GM12878 (cell line): ENCODE measurements at regions not wholly inside any gene's neighbourhood (a gene's known extent, or its start where the extent isn't known, plus 50 kb on each side); places are given as distances from the start of the nearest gene placed in this dataset.

Experiments used
- ATAC-seq: fragments of 200-7000 bp; cut with Tn5 transposase; 3 replicates; pipeline ENCODE4 v1.9.1; 2020; ENCODE audit warnings: mild to moderate bottlenecking, moderate library complexity
- BruUV-seq: library from RNA; stranded (reverse); fragments of 400-500 nt; replicated peaks from 2 replicates; lab custom pipeline; 2021; lab: Mats Ljungman, UMichigan
- CTCF ChIA-PET: fragments of 300-600 bp; sonication (Branson Sonifier 250); formaldehyde crosslinking; extraction: SDS; loops from one replicate; lab custom pipeline; 2021; ENCODE audit warnings: inconsistent platforms; lab: Yijun Ruan, JAX
- POLR2A ChIA-PET: fragments of 350-600 bp; formaldehyde crosslinking; extraction: SDS; loops from one replicate; lab custom pipeline; 2021; ENCODE audit warnings: inconsistent platforms; lab: Charles Lee
- RAD21 ChIA-PET: fragments of 300-600 bp; sonication (Branson Sonifier 250); formaldehyde crosslinking; loops from one replicate; lab custom pipeline; 2023; ENCODE audit warnings: antibody characterized with exemption; ENCODE audit not compliant: unreplicated experiment; lab: Charles Lee
- SMC1A ChIA-PET: fragments of 300-600 bp; sonication (Branson Sonifier 250); formaldehyde crosslinking; loops from one replicate; lab custom pipeline; 2023; ENCODE audit not compliant: unreplicated experiment, uncharacterized antibody; lab: Charles Lee
- DNase-seq: peaks from one replicate; pipeline ENCODE4 v3.0.0-alpha.2; 2011; ENCODE audit warnings: low read depth, low spot score
- FAIRE-seq: peaks from 3 replicates; lab custom pipeline; 2011; peaks lifted over from hg19 to GRCh38; lab: Jason Lieb, UNC
- H2AFZ ChIP-seq: 2 replicates; pipeline ENCODE4 v1.6.0; 2011; ENCODE audit warnings: low read depth, low read length, control low read depth; ENCODE audit not compliant: control insufficient read depth
- H3K27ac ChIP-seq: 2 replicates; pipeline ENCODE4 v1.5.1; 2011; ENCODE audit warnings: control low read depth; ENCODE audit not compliant: control insufficient read depth, insufficient read depth
- H3K27me3 ChIP-seq, 2 experiments: replicated peaks in 1 of 2; 2 replicates each; pipeline versions ENCODE4 v1.6.0 to v1.6.1; 2011; ENCODE audit warnings: low read length in 1 of 2; ENCODE audit not compliant: control insufficient read depth in 2 of 2, insufficient read depth in 2 of 2
- H3K36me3 ChIP-seq, 2 experiments: 2 replicates each; pipeline ENCODE4 v1.5.1; 2011; ENCODE audit warnings: low read length in 1 of 2; ENCODE audit not compliant: control insufficient read depth in 2 of 2, insufficient read depth in 2 of 2
- H3K4me1 ChIP-seq: 2 replicates; pipeline ENCODE4 v1.6.1; 2011; ENCODE audit warnings: mild to moderate bottlenecking, low read length, moderate library complexity, mixed read lengths; ENCODE audit not compliant: control insufficient read depth, insufficient read depth
- H3K4me2 ChIP-seq: 2 replicates; pipeline ENCODE4 v1.6.0; 2011; ENCODE audit warnings: control low read depth; ENCODE audit not compliant: control insufficient read depth, insufficient read depth
- H3K4me3 ChIP-seq: fragments of 200-600 bp; sonication (generic); 2 replicates; pipeline ENCODE4 v1.5.1; 2016
- H3K79me2 ChIP-seq: 2 replicates; pipeline ENCODE4 v1.6.0; 2011; ENCODE audit warnings: low read length; ENCODE audit not compliant: control insufficient read depth, insufficient read depth
- H3K9ac ChIP-seq: 2 replicates; pipeline ENCODE4 v1.8.0; 2011; ENCODE audit warnings: low read length, control low read depth, mixed read lengths; ENCODE audit not compliant: control insufficient read depth, insufficient read depth
- H3K9me3 ChIP-seq: replicated peaks from 3 replicates; pipeline ENCODE4 v1.5.1; 2011; ENCODE audit warnings: mild to moderate bottlenecking, low read length; ENCODE audit not compliant: control insufficient read depth, insufficient read depth
- H4K20me1 ChIP-seq: 2 replicates; pipeline ENCODE4 v1.6.0; 2011; ENCODE audit not compliant: control insufficient read depth, insufficient read depth
- ESRRA ChIP-seq: IDR thresholded peaks from 2 replicates; pipeline ENCODE4 v1.6.1; 2012; ENCODE audit warnings: mild to moderate bottlenecking, low read length, improper control_type of control experiment
- FOS ChIP-seq: IDR thresholded peaks from 3 replicates; pipeline ENCODE4 v1.6.1; 2011; ENCODE audit warnings: borderline replicate concordance; ENCODE audit not compliant: insufficient read length; ENCODE audit errors: extremely low read depth
- GABPA ChIP-seq: IDR thresholded peaks from 2 replicates; pipeline ENCODE4 v1.6.1; 2014; ENCODE audit warnings: antibody characterized with exemption, low read depth, mild to moderate bottlenecking, inconsistent platforms
- JUND ChIP-seq: IDR thresholded peaks from 2 replicates; pipeline ENCODE4 v1.6.1; 2012; ENCODE audit warnings: low read depth, mild to moderate bottlenecking, low read length, improper control_type of control experiment, moderate library complexity
- MEF2B ChIP-seq: fragments of 450-650 bp; IDR thresholded peaks from 2 replicates; pipeline ENCODE4 v1.6.1; 2018; ENCODE audit warnings: mild to moderate bottlenecking, moderate library complexity; ENCODE audit not compliant: partially characterized antibody, poor library complexity, severe bottlenecking
- NR2C1 ChIP-seq: fragments of 450-650 bp; IDR thresholded peaks from 2 replicates; pipeline ENCODE4 v1.6.1; 2017; ENCODE audit warnings: antibody characterized with exemption, mild to moderate bottlenecking, moderate library complexity
- PAX5 ChIP-seq: IDR thresholded peaks from 2 replicates; pipeline ENCODE4 v1.6.1; 2011; ENCODE audit warnings: low read depth, low read length, borderline replicate concordance
- RUNX3 ChIP-seq: IDR thresholded peaks from 2 replicates; pipeline ENCODE4 v1.6.1; 2012; ENCODE audit warnings: low read length, inconsistent platforms
- SP1 ChIP-seq: IDR thresholded peaks from one replicate; pipeline ENCODE4 v1.6.1; 2011; ENCODE audit warnings: low read depth, low read length
- TARDBP ChIP-seq: IDR thresholded peaks from 2 replicates; pipeline ENCODE4 v1.6.1; 2016; ENCODE audit warnings: borderline replicate concordance
- TBL1XR1 ChIP-seq: IDR thresholded peaks from 2 replicates; pipeline ENCODE4 v1.6.1; 2012; ENCODE audit warnings: low read depth, low read length, improper control_type of control experiment
- TCF7 ChIP-seq: IDR thresholded peaks from 2 replicates; pipeline ENCODE4 v1.6.1; 2014; ENCODE audit warnings: antibody characterized with exemption, borderline replicate concordance
- ZNF24 ChIP-seq: fragments of 450-650 bp; IDR thresholded peaks from 2 replicates; pipeline ENCODE4 v1.6.1; 2017; ENCODE audit warnings: antibody characterized with exemption, mild to moderate bottlenecking
- ZZZ3 ChIP-seq: IDR thresholded peaks from 2 replicates; pipeline ENCODE4 v1.6.1; 2011; ENCODE audit warnings: low read depth; ENCODE audit not compliant: control insufficient read depth, insufficient read length
- WGBS: methylation state at CpG from one replicate; pipeline ENCODE4 v1.1.6; 2016; ENCODE audit warnings: low lambda C conversion rate; ENCODE audit not compliant: insufficient replicate concordance, insufficient coverage; ENCODE audit errors: missing lambda C conversion rate; 5-methylcytosine and 5-hydroxymethylcytosine counted together
- in situ Hi-C: fragments of 300-500 bp; cut with MboI; formaldehyde crosslinking; loops from 9 replicates; pipeline ENCODE4 v1.14.3; 2018; ENCODE audit warnings: mixed read lengths
- intact Hi-C: fragments of 100-400 bp; cut with micrococcal nuclease; formaldehyde crosslinking; loops from one replicate; pipeline ENCODE4 v1.14.2; 2022; ENCODE audit not compliant: unreplicated experiment
- TF ChIP-seq, protein P1 (sequence below): fragments of 450-650 bp; conservative IDR thresholded peaks from 2 replicates; pipeline ENCODE4 v1.6.1; 2017; ENCODE audit warnings: mild to moderate bottlenecking, moderate library complexity

DNA sequence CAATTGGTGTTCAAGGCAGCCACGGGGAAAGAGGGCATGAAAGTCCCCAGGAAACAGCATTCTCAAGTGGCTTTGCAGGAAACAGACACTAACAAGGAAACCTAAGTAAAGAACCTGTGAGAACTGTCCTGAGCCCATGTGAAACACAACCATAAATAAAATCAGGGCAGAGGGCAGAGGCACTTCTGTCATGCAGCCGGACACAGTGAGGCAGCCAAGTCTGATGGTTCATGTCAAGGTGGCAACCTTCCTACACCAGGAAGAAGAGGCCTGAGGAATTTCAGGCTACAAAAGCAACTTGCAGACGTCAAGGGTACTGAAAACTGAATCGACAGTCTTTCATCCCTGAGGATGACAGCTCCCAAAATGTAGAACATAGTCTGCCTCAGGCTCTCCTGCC lies 458.2 kb upstream of the NPVF start:
- H3K9me3 ChIP-seq = no peaks in the 10 kb centered on the region
- DNase-seq = no peak
- TF ChIP-seq TBL1XR1 (no peak), FOS (no peak), SP1 (no peak), GABPA (no peak), TCF7 (no peak), PAX5 (no peak), RUNX3 (no peak), ZZZ3 (no peak), TARDBP (no peak), ZNF24 (no peak), MEF2B (no peak), ESRRA (no peak), NR2C1 (no peak), JUND (no peak)
- TF ChIP-seq, protein P1, sequence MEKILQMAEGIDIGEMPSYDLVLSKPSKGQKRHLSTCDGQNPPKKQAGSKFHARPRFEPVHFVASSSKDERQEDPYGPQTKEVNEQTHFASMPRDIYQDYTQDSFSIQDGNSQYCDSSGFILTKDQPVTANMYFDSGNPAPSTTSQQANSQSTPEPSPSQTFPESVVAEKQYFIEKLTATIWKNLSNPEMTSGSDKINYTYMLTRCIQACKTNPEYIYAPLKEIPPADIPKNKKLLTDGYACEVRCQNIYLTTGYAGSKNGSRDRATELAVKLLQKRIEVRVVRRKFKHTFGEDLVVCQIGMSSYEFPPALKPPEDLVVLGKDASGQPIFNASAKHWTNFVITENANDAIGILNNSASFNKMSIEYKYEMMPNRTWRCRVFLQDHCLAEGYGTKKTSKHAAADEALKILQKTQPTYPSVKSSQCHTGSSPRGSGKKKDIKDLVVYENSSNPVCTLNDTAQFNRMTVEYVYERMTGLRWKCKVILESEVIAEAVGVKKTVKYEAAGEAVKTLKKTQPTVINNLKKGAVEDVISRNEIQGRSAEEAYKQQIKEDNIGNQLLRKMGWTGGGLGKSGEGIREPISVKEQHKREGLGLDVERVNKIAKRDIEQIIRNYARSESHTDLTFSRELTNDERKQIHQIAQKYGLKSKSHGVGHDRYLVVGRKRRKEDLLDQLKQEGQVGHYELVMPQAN = no peak
- TF ChIP-seq, all 136 proteins: peak for 0
- H3K27me3 ChIP-seq = peaks cover 0 to 4% of the 10 kb centered on the region in 2 experiments; a peak in 3 of 4 replicates
- no peak overlapping the region for H3K9ac ChIP-seq
- CTCF ChIA-PET = no interaction called here
- BruUV-seq = no TSS peak
- H3K36me3 ChIP-seq = no peaks in the 10 kb centered on the region
- POLR2A ChIA-PET = no interaction called here
- intact Hi-C loops (no loop called here), in situ Hi-C loops (no loop called here)
- H4K20me1 ChIP-seq = no peaks in the 10 kb centered on the region
- FAIRE-seq (no peak), ATAC-seq (no peak)
- no peak overlapping the region for H3K27ac ChIP-seq
- H3K4me2 ChIP-seq = no peak overlapping the region
- no peak overlapping the region for H2AFZ ChIP-seq
- H3K4me3 ChIP-seq = no peak overlapping the region
- no peaks in the 10 kb centered on the region for H3K4me1 ChIP-seq
- no peaks in the 10 kb centered on the region for H3K79me2 ChIP-seq
- 0% methylated on average over 3 of the region's 4 CpGs for WGBS
- RAD21 ChIA-PET = no interaction called here
- SMC1A ChIA-PET = no interaction called here
